CD4-positive, alpha-beta T cell treated with Interleukin-15 for 4 hours (primary cell): ENCODE measurements at regions not wholly inside any gene's neighbourhood (a gene's known extent, or its start where the extent isn't known, plus 50 kb on each side); places are given as distances from the start of the nearest gene placed in this dataset.
"Not testable (repeated sequence)": the region's sequence is repeated elsewhere in the genome, so short reads cannot be mapped to it uniquely, and the experiment has no call there.

Experiments used
- DNase-seq: peaks from one replicate; pipeline ENCODE4 v3.0.0-alpha.2; 2020; ENCODE audit warnings: low spot score

DNA sequence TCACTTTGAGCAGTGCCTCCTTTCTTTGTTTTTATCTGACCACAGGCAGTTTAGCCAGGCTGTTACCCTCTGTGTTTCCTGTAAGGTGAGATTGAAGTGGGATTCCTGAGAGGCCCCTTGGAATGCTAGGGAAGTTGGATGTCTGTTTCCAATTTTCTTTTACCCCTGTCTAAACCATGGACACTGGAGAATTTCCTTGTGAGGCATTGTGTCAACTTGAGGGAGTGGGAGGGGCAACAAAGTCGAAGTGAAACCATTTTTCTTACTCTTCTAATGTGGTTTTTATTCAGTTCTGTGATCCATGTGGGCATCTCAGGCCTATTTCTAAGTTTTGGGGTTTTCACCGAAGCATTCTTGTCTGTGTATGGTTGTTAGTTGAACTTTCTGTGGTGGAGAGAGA lies 296.1 kb upstream of the UGT8 start:
- no peak for DNase-seq

- no peak for DNase-seq
These were observed 294.6 kb upstream of the UGT8 start for GRCh38 chr4:114304046-114304445.

DNA sequence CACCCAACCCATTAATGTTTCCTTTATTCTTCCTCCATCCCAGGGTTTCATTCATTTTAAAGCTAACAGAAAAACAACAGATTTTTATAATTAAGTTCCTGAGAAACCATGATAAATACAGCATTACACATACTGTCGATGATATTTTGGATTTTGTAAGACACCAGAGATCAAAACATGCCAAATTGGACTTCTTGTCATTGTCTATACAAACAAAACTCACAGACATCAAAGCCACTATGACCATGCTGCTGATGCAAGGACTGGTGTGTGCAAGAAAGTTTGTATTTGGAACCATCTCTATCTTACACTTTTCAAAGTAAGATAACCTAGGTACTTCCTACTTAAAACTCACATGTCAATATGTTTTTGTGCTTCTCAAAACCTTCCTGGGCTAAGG lies 294.0 kb upstream of the UGT8 start:
- no peak for DNase-seq

- no peak for DNase-seq
These were observed 291.7 kb upstream of the UGT8 start for GRCh38 chr4:114306946-114307345.

GRCh38 chr4:114310296-114310925 lies 288.2 kb upstream of the UGT8 start:
- DNase-seq, result no peak

GRCh38 chr4:114311787-114312186 lies 286.8 kb upstream of the UGT8 start:
- DNase-seq, result no peak

- DNase-seq, result no peak
These were observed 286.3 kb upstream of the UGT8 start for GRCh38 chr4:114312338-114312737.

DNA sequence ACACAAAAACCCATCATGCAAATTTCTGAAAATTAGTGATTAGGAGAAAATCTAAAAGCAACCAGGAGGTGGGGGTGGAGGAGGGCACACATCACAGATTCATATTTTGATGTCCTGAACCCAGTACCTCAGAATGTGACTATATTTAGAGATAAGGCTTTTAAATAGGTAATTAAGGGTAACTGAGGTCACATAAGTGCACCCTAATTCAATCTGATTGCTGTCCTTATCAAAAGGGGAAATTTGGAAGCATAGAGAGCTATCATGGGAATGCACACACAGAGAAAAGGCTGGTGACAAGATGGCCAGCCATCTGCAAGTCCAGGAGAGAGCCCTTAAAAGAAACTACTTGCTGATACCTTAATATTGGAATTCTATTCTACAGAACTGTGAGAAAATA lies 281.8 kb upstream of the UGT8 start:
- no peak for DNase-seq

DNA sequence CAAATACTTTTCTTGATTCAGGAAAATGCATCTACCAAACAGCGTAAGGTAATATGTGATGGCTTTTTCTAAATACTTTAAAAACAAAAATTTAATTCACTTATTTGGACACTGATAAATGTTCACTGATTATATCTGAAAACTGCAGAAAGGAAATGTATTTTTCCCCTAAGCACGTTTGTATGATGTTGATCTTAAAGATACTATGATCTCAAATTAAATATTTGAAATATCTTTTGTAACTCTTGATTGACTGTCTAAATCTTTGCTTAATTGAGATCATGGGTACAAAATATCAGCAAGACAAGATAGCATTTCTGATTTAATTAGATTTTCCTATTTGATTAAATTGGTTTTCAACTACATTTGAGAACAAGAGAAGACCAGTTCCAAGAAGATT lies 281.0 kb upstream of the UGT8 start:
- no peak for DNase-seq

DNA sequence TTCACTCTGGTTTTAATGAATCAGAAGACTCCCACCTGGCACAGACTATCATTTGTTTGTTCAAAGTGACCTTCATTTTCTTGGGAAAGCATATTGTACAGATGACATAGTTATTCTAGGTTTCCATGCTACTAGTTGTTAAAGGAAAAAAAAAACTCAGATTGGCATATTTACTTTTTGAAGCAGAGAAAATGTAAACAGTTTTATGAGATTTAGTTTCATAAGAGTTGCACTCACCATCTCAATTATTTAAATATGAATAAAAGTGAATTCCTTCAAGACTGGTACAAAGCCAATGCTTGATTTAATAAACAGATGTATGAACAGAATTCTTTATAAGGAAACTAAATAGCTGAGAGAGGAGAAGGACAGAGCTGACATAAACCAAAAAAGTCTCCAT lies 280.3 kb upstream of the UGT8 start:
- no peak for DNase-seq

GRCh38 chr4:114320126-114320525 lies 278.5 kb upstream of the UGT8 start:
- DNase-seq, result no peak

- DNase-seq, result no peak
These were observed 277.2 kb upstream of the UGT8 start for GRCh38 chr4:114321366-114321765.

DNA sequence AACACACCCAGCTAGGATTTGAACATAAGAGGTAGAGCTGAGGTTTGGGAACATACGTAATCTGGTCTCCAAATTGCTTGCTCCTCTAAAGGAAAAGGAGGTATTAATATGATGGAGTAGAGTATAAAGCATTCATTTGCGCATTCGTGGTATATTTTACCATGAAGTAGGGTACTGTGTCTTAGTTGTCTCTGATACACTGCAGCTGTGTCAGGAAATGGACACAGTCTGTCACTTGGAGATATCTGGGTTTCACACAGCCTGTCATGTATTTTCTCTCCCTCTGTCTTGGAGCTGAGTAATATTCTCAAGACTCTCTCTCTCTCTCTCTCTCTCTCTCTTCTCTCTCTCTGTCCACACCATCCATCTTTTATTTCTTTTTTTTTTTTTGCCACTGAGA lies 274.8 kb upstream of the UGT8 start:
- no peak for DNase-seq

- DNase-seq, result no peak
These were observed 272.2 kb upstream of the UGT8 start for GRCh38 chr4:114326358-114326757.

- no peak for DNase-seq
These were observed 266.5 kb upstream of the UGT8 start for GRCh38 chr4:114332119-114332518.

GRCh38 chr4:114334363-114334762 lies 264.2 kb upstream of the UGT8 start:
- DNase-seq, result not testable (repeated sequence)

DNA sequence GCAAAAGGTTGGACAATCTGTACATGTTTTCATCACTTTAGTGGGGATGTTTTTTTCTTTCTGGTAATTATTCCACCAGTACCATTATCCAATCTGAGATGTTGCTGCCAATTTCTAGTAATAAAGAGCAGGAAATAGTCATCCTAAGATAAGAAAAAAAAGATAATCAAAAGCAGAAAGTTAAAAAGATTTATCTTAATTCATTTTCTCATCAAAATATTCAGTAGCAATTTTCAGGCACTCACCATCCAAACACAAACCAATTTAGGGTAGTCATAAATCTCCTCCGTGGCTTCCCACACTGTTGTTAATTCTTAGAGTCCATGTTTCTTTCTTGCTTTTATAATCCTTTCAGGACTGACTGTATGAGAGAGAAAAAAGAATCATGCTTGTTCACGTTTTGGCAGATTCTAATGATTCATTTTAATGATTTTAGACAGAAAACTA lies 263.7 kb upstream of the UGT8 start:
- no peak for DNase-seq

GRCh38 chr4:114335339-114335738 lies 263.3 kb upstream of the UGT8 start:
- no peak for DNase-seq

GRCh38 chr4:114343015-114343414 lies 255.6 kb upstream of the UGT8 start:
- no peak for DNase-seq

GRCh38 chr4:114349543-114350175 lies 248.9 kb upstream of the UGT8 start:
- no peak for DNase-seq

GRCh38 chr4:114358901-114359300 lies 239.7 kb upstream of the UGT8 start:
- DNase-seq, result no peak

GRCh38 chr4:114361249-114361648 lies 237.4 kb upstream of the UGT8 start:
- DNase-seq, result no peak

DNA sequence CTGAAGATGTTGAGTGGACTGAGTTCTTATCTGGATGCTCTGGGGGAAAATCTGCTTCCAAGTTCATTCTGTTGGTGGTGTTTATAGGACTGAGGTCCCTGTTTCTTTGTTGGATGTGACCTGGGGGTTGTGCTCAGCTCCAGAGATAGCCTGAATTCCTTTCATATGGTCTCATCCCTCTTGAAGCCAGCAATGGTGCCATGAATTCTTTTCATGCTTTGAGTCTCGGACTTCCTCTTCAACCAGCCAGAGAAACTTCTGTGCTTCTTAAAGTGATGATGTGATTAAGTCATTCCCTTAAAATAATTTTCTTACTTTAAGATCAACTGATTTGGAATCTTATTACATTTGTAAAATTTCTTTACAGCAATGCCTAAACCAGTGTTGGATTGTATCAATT lies 233.8 kb upstream of the UGT8 start:
- no peak for DNase-seq

DNA sequence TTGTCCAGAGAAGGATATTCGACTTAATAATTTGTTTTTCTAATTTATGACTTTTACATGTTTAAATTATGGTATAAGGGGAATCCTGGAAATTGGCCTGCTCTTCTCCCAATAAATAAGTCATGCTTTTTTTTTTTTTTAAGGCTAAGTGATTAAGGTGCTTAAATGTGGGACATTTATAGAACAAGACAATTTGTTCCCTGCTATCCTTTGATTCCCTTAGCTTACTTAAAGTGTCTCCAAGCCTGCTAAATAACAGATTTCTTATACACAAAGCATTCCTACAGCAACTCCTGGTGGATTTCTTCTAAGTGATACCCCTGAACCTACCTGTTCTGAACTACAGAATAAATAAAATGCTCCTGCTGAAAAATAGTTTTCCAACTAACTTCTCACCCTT lies 233.0 kb upstream of the UGT8 start:
- no peak for DNase-seq
